AG09319 (cell line): ENCODE measurements at regions not wholly inside any gene's neighbourhood (a gene's known extent, or its start where the extent isn't known, plus 50 kb on each side); places are given as distances from the start of the nearest gene placed in this dataset.
A peak's percentile ranks its signal among the peaks of the same experiment; 100 is the strongest.

Source experiments
- DNase-seq: peaks from one replicate; pipeline ENCODE4 v3.0.0-alpha.2; 2010; ENCODE audit warnings: low read depth; ENCODE audit errors: extremely low read depth
- TF ChIP-seq, protein P1 (sequence below): IDR thresholded peaks from 2 replicates; pipeline ENCODE4 v1.5.1; 2011; ENCODE audit warnings: low read depth, mild to moderate bottlenecking, inconsistent platforms, low read length, moderate library complexity

DNA sequence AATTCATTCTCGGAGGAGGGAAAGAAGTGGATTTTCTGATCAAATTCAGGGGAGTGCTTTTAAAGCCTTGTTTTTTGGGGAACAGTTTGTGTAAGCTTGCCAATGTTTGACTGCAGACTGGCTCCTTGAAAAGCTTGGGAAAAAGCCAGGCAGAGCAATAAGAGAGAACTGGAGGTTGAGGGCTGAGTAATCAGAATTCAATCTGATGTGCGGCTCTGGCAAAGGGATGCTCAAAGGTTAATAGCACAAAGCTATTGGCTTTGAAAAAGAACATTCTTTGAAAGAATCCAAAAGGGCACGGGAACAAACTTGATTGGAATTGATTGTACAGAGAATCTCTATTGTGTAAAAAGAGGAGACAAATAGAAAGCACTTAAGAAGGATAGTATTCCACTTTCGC is 279.3 kb downstream of the YTHDC2 start:
- DNase-seq, result no peak
- TF ChIP-seq, protein P1, sequence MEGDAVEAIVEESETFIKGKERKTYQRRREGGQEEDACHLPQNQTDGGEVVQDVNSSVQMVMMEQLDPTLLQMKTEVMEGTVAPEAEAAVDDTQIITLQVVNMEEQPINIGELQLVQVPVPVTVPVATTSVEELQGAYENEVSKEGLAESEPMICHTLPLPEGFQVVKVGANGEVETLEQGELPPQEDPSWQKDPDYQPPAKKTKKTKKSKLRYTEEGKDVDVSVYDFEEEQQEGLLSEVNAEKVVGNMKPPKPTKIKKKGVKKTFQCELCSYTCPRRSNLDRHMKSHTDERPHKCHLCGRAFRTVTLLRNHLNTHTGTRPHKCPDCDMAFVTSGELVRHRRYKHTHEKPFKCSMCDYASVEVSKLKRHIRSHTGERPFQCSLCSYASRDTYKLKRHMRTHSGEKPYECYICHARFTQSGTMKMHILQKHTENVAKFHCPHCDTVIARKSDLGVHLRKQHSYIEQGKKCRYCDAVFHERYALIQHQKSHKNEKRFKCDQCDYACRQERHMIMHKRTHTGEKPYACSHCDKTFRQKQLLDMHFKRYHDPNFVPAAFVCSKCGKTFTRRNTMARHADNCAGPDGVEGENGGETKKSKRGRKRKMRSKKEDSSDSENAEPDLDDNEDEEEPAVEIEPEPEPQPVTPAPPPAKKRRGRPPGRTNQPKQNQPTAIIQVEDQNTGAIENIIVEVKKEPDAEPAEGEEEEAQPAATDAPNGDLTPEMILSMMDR, result no peak

DNA sequence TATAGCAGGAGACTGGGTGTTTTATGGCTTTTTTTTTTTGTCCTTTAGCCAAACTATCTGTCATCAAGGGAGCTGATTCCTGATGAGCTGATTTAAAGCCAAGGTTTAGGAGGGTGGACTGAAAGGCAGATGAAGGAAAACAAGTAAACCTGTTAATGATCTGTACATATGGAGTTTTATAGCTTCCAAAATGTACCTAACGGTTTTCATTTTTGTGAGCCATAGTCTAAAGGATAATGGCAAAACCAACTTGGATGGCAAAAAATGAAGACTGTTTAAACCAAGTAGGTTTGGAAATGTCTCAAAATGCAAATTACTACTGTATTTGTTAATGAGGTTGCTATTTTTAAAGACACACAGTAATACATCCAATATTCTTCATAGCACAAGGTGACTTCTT is 281.5 kb downstream of the YTHDC2 start:
- TF ChIP-seq, protein P1, result no peak
- no peak for DNase-seq

DNA sequence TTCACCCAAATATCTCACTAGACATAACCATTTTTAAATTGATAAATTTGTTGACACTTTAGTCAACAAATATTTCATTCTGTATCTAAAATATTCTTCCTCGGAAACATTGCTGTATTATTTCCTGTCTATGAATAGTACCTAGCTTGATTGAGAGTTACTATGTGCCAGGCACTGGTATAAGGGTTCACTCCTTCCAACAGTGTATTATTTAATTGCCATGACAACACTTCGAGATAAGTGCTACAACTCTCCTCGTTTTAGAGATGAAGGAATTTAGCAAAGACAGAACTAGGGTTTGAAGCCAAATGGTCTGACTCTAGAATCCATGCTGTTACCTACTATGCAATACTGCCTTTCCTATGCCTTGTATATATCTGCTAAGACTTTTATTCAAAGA is 287.2 kb downstream of the YTHDC2 start:
- TF ChIP-seq, protein P1, result no peak
- DNase-seq, result no peak

DNA sequence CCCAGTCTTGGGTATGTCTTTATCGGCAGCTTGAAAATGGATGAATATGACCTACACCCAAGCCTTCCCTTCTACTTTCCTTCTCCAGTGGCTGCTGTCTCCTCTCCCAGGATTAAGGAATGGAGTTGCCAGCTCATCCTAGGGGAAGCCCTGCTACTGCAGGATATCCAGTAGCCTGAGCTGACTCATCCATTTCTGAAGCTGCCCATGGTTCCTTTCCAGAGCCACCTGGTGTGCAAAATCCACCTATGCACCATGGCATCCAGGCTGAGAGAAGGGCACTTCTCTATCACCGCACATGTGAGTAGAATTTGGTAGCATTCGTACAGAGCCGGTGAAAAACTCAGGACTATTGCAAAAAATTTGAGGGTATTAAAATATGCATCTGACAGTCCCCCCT is 290.8 kb downstream of the YTHDC2 start:
- TF ChIP-seq, protein P1, result no peak
- no peak for DNase-seq

DNA sequence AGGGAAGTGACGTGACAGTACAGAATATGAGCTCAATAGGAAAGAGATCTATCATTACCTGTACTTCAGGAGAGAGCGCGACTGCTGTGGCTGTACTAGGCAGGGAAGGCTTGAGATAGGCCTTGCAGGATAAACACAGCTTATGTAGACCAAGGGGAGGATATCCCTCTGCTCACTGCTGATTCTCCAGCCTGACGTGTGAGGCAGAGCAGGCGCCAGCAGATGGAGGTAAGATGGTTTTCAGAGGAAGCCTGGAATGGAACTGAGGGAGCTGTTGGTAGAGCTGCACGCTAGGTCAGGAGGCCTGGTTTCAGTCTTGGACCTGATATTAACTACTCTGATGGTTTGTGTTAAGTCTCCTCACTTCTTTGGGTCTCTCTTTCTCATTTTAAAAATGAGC is 291.4 kb downstream of the YTHDC2 start:
- no peak for DNase-seq
- TF ChIP-seq, protein P1, result no peak

DNA sequence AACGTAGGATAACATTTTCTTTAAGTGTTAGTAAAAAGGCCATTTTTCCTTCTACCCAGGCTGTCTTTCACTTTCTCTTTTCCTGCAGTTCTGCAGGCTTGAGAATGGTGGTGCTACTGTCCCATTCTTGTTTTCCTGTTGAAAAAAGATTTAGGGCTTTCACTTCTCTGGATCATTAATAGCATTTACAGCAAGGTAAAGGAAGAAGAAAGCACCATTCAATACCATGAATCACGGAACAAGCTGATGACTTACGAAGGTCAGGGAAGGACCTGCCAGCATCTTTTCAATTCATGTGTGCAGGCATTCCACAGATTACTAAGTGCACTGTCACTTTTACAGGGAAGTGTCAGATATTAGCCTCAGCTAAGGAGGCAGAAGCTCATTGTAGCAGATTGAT is 292.8 kb downstream of the YTHDC2 start:
- TF ChIP-seq, protein P1, result peak; percentile 73
- no peak for DNase-seq

DNA sequence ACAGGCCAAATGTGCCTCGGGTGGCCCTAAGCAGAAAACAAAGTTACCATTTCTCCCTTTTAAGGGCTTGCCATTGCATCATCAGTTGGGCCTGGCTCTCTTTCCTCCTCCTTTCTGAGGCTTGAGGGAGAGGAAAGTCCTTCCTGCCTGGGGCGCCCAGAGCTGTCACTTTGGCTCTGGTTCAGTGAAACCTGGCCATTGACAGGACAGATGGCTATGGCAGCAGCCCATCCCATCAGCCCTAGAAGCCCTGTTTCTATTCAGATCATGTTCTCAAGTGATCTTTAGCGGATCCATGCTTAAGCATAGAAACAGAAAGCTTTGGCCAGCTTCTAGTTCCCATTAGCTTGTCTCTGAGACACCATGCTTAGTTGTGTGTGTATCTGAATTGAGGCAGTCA is 293.4 kb downstream of the YTHDC2 start:
- no peak for DNase-seq
- TF ChIP-seq, protein P1, result no peak
